ENCODE measurements at regions not wholly inside any gene's neighbourhood (a gene's known extent, or its start where the extent isn't known, plus 50 kb on each side); places are given as distances from the start of the nearest gene placed in this dataset.

- DNase-seq (ENCODE audit: low spot score in 2 of 2) (no peak), ATAC-seq (replicated peaks; ENCODE audit: extremely low read depth, poor library complexity, severe bottlenecking) (no peak)
- Mint-ChIP-seq H3K4me3 (no peak overlapping the region), H3K36me3 (ENCODE audit: insufficient read depth) (no peaks in the 10 kb centered on the region), H3K4me1 (no peaks in the 10 kb centered on the region), H3K9me3 (no peaks in the 10 kb centered on the region), H3K27ac (ENCODE audit: low read depth) (no peak overlapping the region), H3K27me3 (no peaks in the 10 kb centered on the region)
Measured at GRCh38 chr3:194833114-194833910, 147.6 kb downstream of the FAM43A start.

GRCh38 chr3:194836661-194837060, 151.0 kb downstream of the FAM43A start:
- DNase-seq (ENCODE audit: low spot score in 2 of 2) (no peak), ATAC-seq (replicated peaks; ENCODE audit: extremely low read depth, poor library complexity, severe bottlenecking) (no peak)
- H3K4me3 Mint-ChIP-seq, result no peak overlapping the region
- no peaks in the 10 kb centered on the region for H3K4me1 Mint-ChIP-seq
- no peak overlapping the region for H3K27ac Mint-ChIP-seq (ENCODE audit: low read depth)
- H3K36me3 Mint-ChIP-seq (ENCODE audit: insufficient read depth), result no peaks in the 10 kb centered on the region
- H3K27me3 Mint-ChIP-seq, result no peaks in the 10 kb centered on the region
- H3K9me3 Mint-ChIP-seq, result no peaks in the 10 kb centered on the region

DNA sequence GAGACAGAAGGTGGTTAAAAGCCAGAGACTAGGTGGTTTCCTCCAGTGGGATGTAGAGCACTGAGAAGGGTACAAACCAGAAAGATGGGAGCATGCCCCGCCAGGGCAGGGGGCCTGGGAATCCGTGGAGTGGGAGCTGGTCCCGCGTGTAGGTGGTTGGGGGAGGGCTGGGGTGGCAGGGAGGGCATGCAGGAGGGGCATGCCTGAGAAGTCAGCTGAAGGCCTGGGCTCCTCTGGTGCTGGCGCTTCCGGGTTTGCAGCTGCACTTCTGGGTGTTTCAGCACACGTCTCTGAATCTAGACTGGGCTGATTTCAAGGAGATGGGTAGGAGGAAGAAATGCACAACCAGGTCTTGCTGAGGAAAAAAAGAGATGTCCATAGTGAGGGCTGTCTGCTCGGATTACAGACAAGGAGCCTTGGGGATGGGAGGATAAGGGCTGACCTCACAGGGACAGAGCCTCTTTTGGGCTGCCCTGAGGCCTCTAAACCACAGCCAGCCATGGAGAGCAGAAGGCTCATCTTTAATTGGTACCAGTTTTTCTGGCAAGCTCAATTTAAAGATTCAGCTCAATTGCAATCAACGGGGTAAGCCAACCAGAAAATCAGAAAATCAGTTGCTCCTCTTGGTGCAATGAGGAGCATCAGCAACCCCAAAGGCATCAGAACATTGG, 151.9 kb downstream of the FAM43A start:
- ATAC-seq (replicated peaks; ENCODE audit: extremely low read depth, poor library complexity, severe bottlenecking) (no peak), DNase-seq (ENCODE audit: low spot score in 2 of 2) (no peak)
- Mint-ChIP-seq H3K4me1 (no peaks in the 10 kb centered on the region), H3K36me3 (ENCODE audit: insufficient read depth) (no peaks in the 10 kb centered on the region), H3K9me3 (no peaks in the 10 kb centered on the region), H3K27me3 (no peaks in the 10 kb centered on the region), H3K27ac (ENCODE audit: low read depth) (no peak overlapping the region), H3K4me3 (no peak overlapping the region)

DNA sequence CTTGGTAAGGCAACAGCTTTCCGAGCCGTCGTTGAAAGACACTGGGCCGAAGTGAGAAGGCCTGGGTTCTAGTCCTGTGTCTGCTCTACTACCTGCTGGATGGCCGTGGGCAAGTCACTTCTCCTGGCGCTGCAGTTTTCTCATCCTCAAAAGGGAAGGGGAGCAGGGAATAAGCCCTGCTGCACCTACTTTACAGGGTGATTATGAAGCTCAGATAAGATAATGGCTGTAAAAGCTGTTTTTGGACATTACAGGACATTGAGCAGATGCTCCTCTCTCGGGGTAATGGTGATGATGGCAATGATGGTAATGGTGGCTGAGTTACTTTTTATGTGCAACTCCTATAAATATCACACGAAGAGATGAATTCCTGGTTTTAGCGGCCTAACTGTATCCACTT, 152.6 kb downstream of the FAM43A start:
- Mint-ChIP-seq H3K27ac (ENCODE audit: low read depth) (no peak overlapping the region), H3K4me1 (no peaks in the 10 kb centered on the region), H3K36me3 (ENCODE audit: insufficient read depth) (no peaks in the 10 kb centered on the region), H3K4me3 (no peak overlapping the region), H3K27me3 (no peaks in the 10 kb centered on the region), H3K9me3 (no peaks in the 10 kb centered on the region)
- DNase-seq (ENCODE audit: low spot score in 2 of 2) (no peak), ATAC-seq (replicated peaks; ENCODE audit: extremely low read depth, poor library complexity, severe bottlenecking) (no peak)

GRCh38 chr3:194840661-194841514, 155.2 kb downstream of the FAM43A start:
- DNase-seq (ENCODE audit: low spot score in 2 of 2) (no peak), ATAC-seq (replicated peaks; ENCODE audit: extremely low read depth, poor library complexity, severe bottlenecking) (no peak)
- Mint-ChIP-seq H3K27ac (ENCODE audit: low read depth) (no peak overlapping the region), H3K4me3 (no peak overlapping the region), H3K4me1 (no peaks in the 10 kb centered on the region), H3K9me3 (no peaks in the 10 kb centered on the region), H3K36me3 (ENCODE audit: insufficient read depth) (no peaks in the 10 kb centered on the region), H3K27me3 (no peaks in the 10 kb centered on the region)

DNA sequence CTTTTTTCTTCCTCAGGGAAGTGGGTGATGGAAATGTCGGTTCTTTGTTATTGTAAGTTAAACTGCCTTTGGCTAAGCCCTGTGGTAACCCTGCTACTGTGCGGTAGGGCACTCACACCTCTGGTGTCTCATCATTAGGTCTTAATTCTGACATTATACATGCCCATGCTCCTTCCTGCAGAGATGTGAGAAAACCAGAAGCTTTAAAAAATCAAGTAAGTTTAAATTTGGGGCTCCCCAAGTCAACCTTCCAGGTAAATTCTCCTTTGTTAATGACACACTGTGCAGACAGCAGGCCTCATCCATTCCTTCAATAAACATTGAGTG, 155.8 kb downstream of the FAM43A start:
- Mint-ChIP-seq H3K9me3 (no peaks in the 10 kb centered on the region), H3K27me3 (no peaks in the 10 kb centered on the region), H3K4me1 (no peaks in the 10 kb centered on the region), H3K27ac (ENCODE audit: low read depth) (no peak overlapping the region), H3K36me3 (ENCODE audit: insufficient read depth) (no peaks in the 10 kb centered on the region), H3K4me3 (no peak overlapping the region)
- DNase-seq (ENCODE audit: low spot score in 2 of 2), result no peak
- ATAC-seq (replicated peaks; ENCODE audit: extremely low read depth, poor library complexity, severe bottlenecking), result no peak

DNA sequence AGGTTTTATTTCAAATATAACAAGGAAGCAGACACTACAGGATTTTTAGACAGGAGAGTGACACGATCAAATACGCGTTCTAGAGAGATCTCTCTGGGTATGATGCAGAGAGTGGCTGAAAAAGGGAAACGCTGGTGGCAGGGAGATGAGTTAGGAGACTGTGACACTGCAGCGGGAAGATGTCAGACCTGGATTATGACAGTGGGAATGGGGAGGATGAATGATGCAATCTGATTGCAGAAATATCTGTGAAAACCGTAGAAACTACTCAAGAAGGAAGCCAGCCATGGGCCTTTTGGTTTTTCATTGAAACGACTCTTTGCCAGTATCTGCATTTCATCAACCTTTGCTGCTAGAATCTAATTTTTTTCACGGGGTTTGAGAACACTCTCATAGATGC, 157.9 kb downstream of the FAM43A start:
- H3K9me3 Mint-ChIP-seq, result no peaks in the 10 kb centered on the region
- no peaks in the 10 kb centered on the region for H3K4me1 Mint-ChIP-seq
- H3K36me3 Mint-ChIP-seq (ENCODE audit: insufficient read depth), result no peaks in the 10 kb centered on the region
- H3K27ac Mint-ChIP-seq (ENCODE audit: low read depth), result no peak overlapping the region
- DNase-seq (ENCODE audit: low spot score in 2 of 2), result no peak
- ATAC-seq (replicated peaks; ENCODE audit: extremely low read depth, poor library complexity, severe bottlenecking), result no peak
- no peak overlapping the region for H3K4me3 Mint-ChIP-seq
- H3K27me3 Mint-ChIP-seq, result no peaks in the 10 kb centered on the region

DNA sequence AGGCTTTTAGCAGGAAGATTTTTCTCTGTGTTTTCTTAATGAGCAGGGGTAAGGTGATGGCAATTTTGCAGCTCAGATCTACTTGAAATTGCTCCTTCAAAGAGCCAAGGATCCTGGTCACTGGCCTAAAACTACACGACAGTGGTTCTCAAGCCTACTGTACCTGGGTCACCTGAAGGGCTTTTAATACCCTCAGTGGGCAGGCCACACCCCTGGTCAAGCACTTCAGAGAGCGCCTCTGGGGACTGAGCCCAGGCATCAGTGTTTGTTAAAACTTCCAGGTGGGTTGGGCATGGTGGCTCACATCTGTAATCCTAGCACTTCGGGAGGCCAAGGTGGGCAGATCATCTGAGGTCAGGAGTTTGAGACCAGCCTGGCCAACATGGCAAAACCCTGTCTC, 158.4 kb downstream of the FAM43A start:
- H3K4me3 Mint-ChIP-seq, result no peak overlapping the region
- no peaks in the 10 kb centered on the region for H3K36me3 Mint-ChIP-seq (ENCODE audit: insufficient read depth)
- H3K4me1 Mint-ChIP-seq, result no peaks in the 10 kb centered on the region
- H3K27ac Mint-ChIP-seq (ENCODE audit: low read depth), result no peak overlapping the region
- no peak for DNase-seq (ENCODE audit: low spot score in 2 of 2)
- H3K9me3 Mint-ChIP-seq, result no peaks in the 10 kb centered on the region
- H3K27me3 Mint-ChIP-seq, result no peaks in the 10 kb centered on the region
- ATAC-seq (replicated peaks; ENCODE audit: extremely low read depth, poor library complexity, severe bottlenecking), result no peak

GRCh38 chr3:194849166-194849875, 163.6 kb downstream of the FAM43A start:
- Mint-ChIP-seq H3K4me1 (no peaks in the 10 kb centered on the region), H3K4me3 (no peak overlapping the region), H3K9me3 (no peaks in the 10 kb centered on the region), H3K27ac (ENCODE audit: low read depth) (no peak overlapping the region), H3K36me3 (ENCODE audit: insufficient read depth) (no peaks in the 10 kb centered on the region), H3K27me3 (no peaks in the 10 kb centered on the region)
- no peak for ATAC-seq (replicated peaks; ENCODE audit: extremely low read depth, poor library complexity, severe bottlenecking)
- DNase-seq (ENCODE audit: low spot score in 2 of 2), result no peak

DNA sequence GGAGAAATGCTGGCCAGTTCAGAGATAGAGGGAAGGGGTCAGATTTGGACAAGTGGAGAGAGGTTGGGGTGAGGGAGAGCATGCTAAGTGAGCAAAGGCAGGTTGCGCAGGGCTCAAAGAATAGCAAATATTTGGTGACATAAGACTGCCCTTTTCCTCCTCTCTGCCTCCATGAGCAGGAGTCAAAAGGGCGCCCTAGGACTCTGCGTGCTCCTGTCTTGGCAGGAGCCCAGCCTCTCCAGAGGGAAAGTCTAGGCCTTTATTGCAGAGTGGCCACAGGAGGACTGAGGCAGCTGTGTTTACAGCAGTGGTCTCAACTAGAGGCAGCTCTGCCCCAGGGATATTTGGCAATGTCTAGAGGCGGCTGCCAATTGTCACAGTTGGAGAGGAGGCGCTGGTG, 165.6 kb downstream of the FAM43A start:
- no peak overlapping the region for H3K4me3 Mint-ChIP-seq
- DNase-seq (ENCODE audit: low spot score in 2 of 2) (no peak), ATAC-seq (replicated peaks; ENCODE audit: extremely low read depth, poor library complexity, severe bottlenecking) (no peak)
- no peaks in the 10 kb centered on the region for H3K27me3 Mint-ChIP-seq
- H3K4me1 Mint-ChIP-seq, result no peaks in the 10 kb centered on the region
- H3K27ac Mint-ChIP-seq (ENCODE audit: low read depth), result no peak overlapping the region
- no peaks in the 10 kb centered on the region for H3K36me3 Mint-ChIP-seq (ENCODE audit: insufficient read depth)
- H3K9me3 Mint-ChIP-seq, result no peaks in the 10 kb centered on the region

DNA sequence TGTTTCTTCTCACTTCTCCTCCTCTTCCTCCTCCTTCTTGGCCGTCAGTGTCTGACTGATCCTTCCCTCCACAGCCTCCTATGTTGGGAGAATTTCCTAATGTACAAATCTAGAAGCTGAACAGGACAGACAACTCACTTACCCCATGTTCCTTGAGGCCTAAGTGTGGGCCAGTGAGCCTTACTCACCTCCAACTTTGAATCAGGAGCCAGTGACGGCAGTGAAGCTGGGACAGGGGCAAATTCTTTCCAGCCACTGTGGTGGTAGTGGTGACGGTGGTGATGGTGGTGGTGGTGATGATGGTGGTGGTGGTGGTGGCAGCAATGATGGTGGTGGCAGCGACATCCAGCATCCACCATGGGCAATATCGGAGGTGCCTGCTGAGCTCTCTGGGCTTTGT, 166.3 kb downstream of the FAM43A start:
- no peaks in the 10 kb centered on the region for H3K36me3 Mint-ChIP-seq (ENCODE audit: insufficient read depth)
- no peaks in the 10 kb centered on the region for H3K27me3 Mint-ChIP-seq
- ATAC-seq (replicated peaks; ENCODE audit: extremely low read depth, poor library complexity, severe bottlenecking) (no peak), DNase-seq (ENCODE audit: low spot score in 2 of 2) (no peak)
- H3K4me3 Mint-ChIP-seq, result no peak overlapping the region
- no peaks in the 10 kb centered on the region for H3K4me1 Mint-ChIP-seq
- H3K27ac Mint-ChIP-seq (ENCODE audit: low read depth), result no peak overlapping the region
- H3K9me3 Mint-ChIP-seq, result no peaks in the 10 kb centered on the region

DNA sequence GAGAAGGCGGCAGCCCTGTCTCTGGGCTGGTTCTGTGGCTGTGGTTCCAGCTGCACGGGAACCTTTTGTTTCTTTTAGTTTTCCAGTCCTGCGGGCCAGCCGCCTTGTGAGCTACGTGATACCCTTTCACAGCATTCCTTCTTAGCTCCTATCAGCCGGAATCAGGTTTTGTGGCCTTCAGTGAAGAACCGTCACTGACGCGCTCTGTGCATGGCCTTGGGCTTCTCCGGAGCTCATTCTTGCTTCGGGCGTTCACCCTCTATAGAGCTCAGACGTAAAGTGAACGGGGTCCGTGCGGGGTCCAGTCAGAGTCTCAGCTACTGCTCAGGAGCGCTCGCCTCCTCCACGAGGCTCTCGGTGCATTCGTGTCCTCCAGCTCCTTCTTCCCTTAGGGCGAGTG, 166.7 kb downstream of the FAM43A start:
- H3K4me3 Mint-ChIP-seq, result no peak overlapping the region
- no peaks in the 10 kb centered on the region for H3K9me3 Mint-ChIP-seq
- no peak overlapping the region for H3K27ac Mint-ChIP-seq (ENCODE audit: low read depth)
- no peaks in the 10 kb centered on the region for H3K4me1 Mint-ChIP-seq
- H3K36me3 Mint-ChIP-seq (ENCODE audit: insufficient read depth), result no peaks in the 10 kb centered on the region
- ATAC-seq (replicated peaks; ENCODE audit: extremely low read depth, poor library complexity, severe bottlenecking), result no peak
- H3K27me3 Mint-ChIP-seq, result no peaks in the 10 kb centered on the region
- no peak for DNase-seq (ENCODE audit: low spot score in 2 of 2)

Measured in central memory CD8-positive, alpha-beta T cell (primary cell).